OCI-LY7 (cell line): ENCODE measurements at regions not wholly inside any gene's neighbourhood (a gene's known extent, or its start where the extent isn't known, plus 50 kb on each side); places are given as distances from the start of the nearest gene placed in this dataset.

Source experiments
- BruUV-seq: library from RNA; stranded (reverse); fragments of 400-500 nt; replicated peaks from 2 replicates; lab custom pipeline; 2021; lab: Mats Ljungman, UMichigan
- CTCF ChIA-PET: fragments of 300-600 bp; sonication (Branson Sonifier 250); formaldehyde crosslinking; loops from one replicate; lab custom pipeline; 2022; ENCODE audit warnings: antibody characterized with exemption; ENCODE audit not compliant: unreplicated experiment; lab: Charles Lee
- POLR2A ChIA-PET: fragments of 300-600 bp; sonication (Branson Sonifier 250); formaldehyde crosslinking; loops from one replicate; lab custom pipeline; 2022; ENCODE audit warnings: antibody characterized with exemption; lab: Charles Lee
- DNase-seq: peaks from one replicate; pipeline ENCODE4 v3.0.0-alpha.2; 2015; ENCODE audit warnings: low spot score
- H2AFZ ChIP-seq: fragments of 200-600 bp; sonication (generic), shearing (Covaris generic); 2 replicates; pipeline ENCODE4 v1.6.1; 2014; ENCODE audit warnings: mild to moderate bottlenecking, antibody characterized with exemption, low read length, moderate library complexity
- H3K27ac ChIP-seq: fragments of 200-600 bp; sonication (generic); 2 replicates; pipeline ENCODE4 v1.5.1; 2014; ENCODE audit warnings: mixed run types, low read depth, mild to moderate bottlenecking, moderate library complexity, low read length, inconsistent platforms; ENCODE audit not compliant: poor library complexity, severe bottlenecking
- H3K36me3 ChIP-seq: fragments of 200-600 bp; sonication (generic); 2 replicates; pipeline ENCODE4 v1.6.1; 2014; ENCODE audit warnings: mild to moderate bottlenecking, antibody characterized with exemption, low read length, moderate library complexity, mixed read lengths; ENCODE audit not compliant: insufficient read depth
- H3K4me1 ChIP-seq: fragments of 200-600 bp; sonication (generic); 2 replicates; pipeline ENCODE4 v1.5.1; 2014; ENCODE audit warnings: mild to moderate bottlenecking, low read length; ENCODE audit not compliant: insufficient read depth, poor library complexity, severe bottlenecking
- H3K4me2 ChIP-seq: fragments of 200-600 bp; sonication (generic); 2 replicates; pipeline ENCODE4 v1.6.1; 2014; ENCODE audit warnings: mild to moderate bottlenecking, low read length
- H3K4me3 ChIP-seq: fragments of 200-600 bp; sonication (generic); 2 replicates; pipeline ENCODE4 v1.5.1; 2014; ENCODE audit warnings: mild to moderate bottlenecking, low read depth, low read length; ENCODE audit not compliant: poor library complexity, severe bottlenecking
- H3K79me2 ChIP-seq: fragments of 200-600 bp; sonication (generic); 2 replicates; pipeline ENCODE4 v1.6.1; 2016; ENCODE audit warnings: low read depth, mild to moderate bottlenecking, low read length, moderate library complexity, mixed read lengths; ENCODE audit not compliant: insufficient read depth
- H3K9me2 ChIP-seq: fragments of 200-600 bp; sonication (generic); 2 replicates; pipeline ENCODE4 v1.6.1; 2016; ENCODE audit warnings: mild to moderate bottlenecking, low read length, mixed read lengths; ENCODE audit not compliant: insufficient read depth
- H3K9me3 ChIP-seq: fragments of 200-600 bp; sonication (generic); 2 replicates; pipeline ENCODE4 v1.6.1; 2014; ENCODE audit warnings: mild to moderate bottlenecking, mixed run types, low read length, mixed read lengths
- H4K20me1 ChIP-seq: fragments of 200-600 bp; sonication (generic); 2 replicates; pipeline ENCODE4 v1.6.1; 2014; ENCODE audit warnings: mild to moderate bottlenecking, antibody characterized with exemption, low read length, moderate library complexity, mixed read lengths; ENCODE audit not compliant: insufficient read depth
- CTCF ChIP-seq: fragments of 200-600 bp; sonication (generic); conservative IDR thresholded peaks from 2 replicates; pipeline ENCODE4 v1.5.1; 2014; ENCODE audit warnings: mild to moderate bottlenecking, antibody characterized with exemption, low read length, moderate library complexity, mixed read lengths
- EZH2phosphoT487 ChIP-seq: fragments of 200-600 bp; sonication (generic); IDR thresholded peaks from 2 replicates; pipeline ENCODE4 v1.6.1; 2018; ENCODE audit warnings: low read depth, borderline replicate concordance, mild to moderate bottlenecking, mixed run types, antibody characterized with exemption, low read length, moderate library complexity, mixed read lengths
- intact Hi-C: fragments of 100-400 bp; cut with micrococcal nuclease; formaldehyde crosslinking; loops from one replicate; pipeline ENCODE4 v1.10.0; 2022; ENCODE audit not compliant: unreplicated experiment

- H3K9me2 ChIP-seq, result no peaks in the 10 kb centered on the region
- ChIA-PET POLR2A (interaction anchor here (0.7 to 1.3 kb wide), 2 partner anchors 41 to 512 kb away, joined by 3 read pairs; no protein-coding TSS in a partner anchor), CTCF (no interaction called here)
- TF ChIP-seq CTCF (no peak), EZH2phosphoT487 (no peak)
- H3K4me1 ChIP-seq, result peaks cover 23% of the 10 kb centered on the region
- no peaks in the 10 kb centered on the region for H4K20me1 ChIP-seq
- no peak overlapping the region for H3K27ac ChIP-seq
- no peak for DNase-seq
- BruUV-seq, result no TSS peak
- no peaks in the 10 kb centered on the region for H3K36me3 ChIP-seq
- intact Hi-C loops, result no loop called here
- no peak overlapping the region for H2AFZ ChIP-seq
- H3K4me2 ChIP-seq, result no peak overlapping the region
- no peaks in the 10 kb centered on the region for H3K79me2 ChIP-seq
- H3K9me3 ChIP-seq, result no peaks in the 10 kb centered on the region
- no peak overlapping the region for H3K4me3 ChIP-seq
Observed at GRCh38 chr7:106968160-106968559, 76.3 kb upstream of the PRKAR2B start.

DNA sequence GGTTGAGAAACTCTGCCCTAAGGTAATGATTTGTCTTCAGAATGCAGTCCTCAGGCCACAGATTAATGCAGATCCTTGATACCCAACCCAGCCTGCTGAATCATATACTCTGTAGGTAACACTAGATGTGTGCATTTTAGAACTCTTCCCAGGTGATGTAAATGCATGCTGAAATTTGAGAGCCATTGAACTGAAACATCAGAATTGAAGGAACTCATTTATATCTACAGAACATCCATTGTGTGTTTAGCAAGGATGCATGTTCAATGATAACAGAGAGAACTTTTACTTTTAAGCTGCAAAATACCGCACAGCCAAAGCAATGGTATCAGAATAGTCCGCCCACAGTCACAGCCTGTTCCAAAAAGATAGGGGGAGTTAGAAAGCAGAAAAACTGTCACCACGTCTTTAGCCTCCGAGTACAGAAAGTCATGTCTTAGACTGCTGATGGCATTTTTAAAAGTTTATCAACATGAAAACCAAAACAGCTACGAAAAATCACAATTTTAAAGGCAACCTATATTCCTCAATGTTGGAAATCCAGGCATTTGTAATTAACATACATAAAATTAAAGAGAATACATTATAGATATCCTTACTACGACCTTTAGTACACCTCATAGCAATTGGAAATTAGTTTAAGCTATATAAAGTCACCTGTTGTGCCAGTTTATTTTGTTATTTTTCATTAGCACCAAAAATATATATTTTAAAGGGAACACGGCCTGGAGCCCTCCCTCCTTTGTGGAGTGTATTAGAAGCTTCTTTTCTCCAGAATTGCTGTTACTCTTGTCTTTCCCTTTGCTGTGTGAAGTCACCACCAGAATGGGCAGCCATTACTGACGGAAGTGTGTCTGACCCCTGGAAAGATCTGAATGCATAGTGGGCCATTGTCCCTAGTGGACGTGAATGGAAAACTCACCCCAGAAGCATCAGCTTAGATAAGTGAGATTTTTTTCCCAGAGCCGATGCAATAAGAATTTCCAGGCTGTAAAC is 65.8 kb upstream of the PRKAR2B start:
- POLR2A ChIA-PET, result interaction anchor here (0.6 to 1.1 kb wide), 6 partner anchors 12 to 755 kb away, joined by 3 to 4 read pairs (median 3); no protein-coding TSS in a partner anchor
- no TSS peak for BruUV-seq
- Histone ChIP-seq H3K36me3 (no peaks in the 10 kb centered on the region), H3K27ac (no peak overlapping the region), H3K9me3 (no peaks in the 10 kb centered on the region), H3K9me2 (no peaks in the 10 kb centered on the region), H2AFZ (peak overlapping the region; percentile 52), H3K4me3 (no peak overlapping the region), H3K4me1 (peaks cover 7% of the 10 kb centered on the region), H3K79me2 (no peaks in the 10 kb centered on the region), H4K20me1 (no peaks in the 10 kb centered on the region), H3K4me2 (no peak overlapping the region; the same call in 1 of the 2 replicates)
- no peak for DNase-seq
- CTCF ChIA-PET, result no interaction called here
- TF ChIP-seq EZH2phosphoT487, result no peak
- peak; percentile 44 for TF ChIP-seq CTCF
- intact Hi-C loops, result no loop called here
